Keratinocyte (primary cell): ENCODE measurements at regions not wholly inside any gene's neighbourhood (a gene's known extent, or its start where the extent isn't known, plus 50 kb on each side); places are given as distances from the start of the nearest gene placed in this dataset.

Experiments used
- DNase-seq: peaks from one replicate; pipeline ENCODE4 v3.0.0-alpha.2; 2011; ENCODE audit warnings: low read depth, missing footprints, low spot score
- FAIRE-seq: peaks from 2 replicates; lab custom pipeline; 2011; peaks lifted over from hg19 to GRCh38; lab: Jason Lieb, UNC
- H2AFZ ChIP-seq: 2 replicates; pipeline ENCODE4 v1.6.0; 2012; ENCODE audit warnings: low read length, control low read depth, inconsistent platforms; ENCODE audit not compliant: control insufficient read depth
- H3K27ac ChIP-seq: 2 replicates; pipeline ENCODE4 v1.5.1; 2011; ENCODE audit warnings: low read length; ENCODE audit not compliant: control insufficient read depth, insufficient read depth
- H3K27me3 ChIP-seq: 3 replicates; pipeline ENCODE4 v1.6.0; 2011; ENCODE audit warnings: low read length; ENCODE audit not compliant: control insufficient read depth, insufficient read depth; ENCODE audit errors: extremely low read depth
- H3K36me3 ChIP-seq, 2 experiments: 2 replicates in 1 of 2; 3 replicates in 1 of 2; pipeline ENCODE4 v1.5.1; 2011; ENCODE audit warnings: low read length in 2 of 2, mild to moderate bottlenecking in 1 of 2; ENCODE audit not compliant: control insufficient read depth in 2 of 2, insufficient read depth in 2 of 2; ENCODE audit errors: extremely low read depth in 1 of 2
- H3K4me1 ChIP-seq: 3 replicates; pipeline ENCODE4 v1.5.1; 2011; ENCODE audit warnings: low read length; ENCODE audit not compliant: control insufficient read depth, insufficient read depth; ENCODE audit errors: extremely low read depth
- H3K4me2 ChIP-seq: 3 replicates; pipeline ENCODE4 v1.6.0; 2011; ENCODE audit warnings: low read depth, low read length; ENCODE audit not compliant: control insufficient read depth, insufficient read depth; ENCODE audit errors: extremely low read depth
- H3K4me3 ChIP-seq, 3 experiments: fragments of 200-600 bp in 1 of 3; sonication (generic) in 1 of 3; 2 replicates in 2 of 3; 3 replicates in 1 of 3; pipeline ENCODE4 v1.5.1; 2011 to 2016; ENCODE audit warnings: low read length in 3 of 3, mild to moderate bottlenecking in 3 of 3, control low read depth in 2 of 3, inconsistent platforms in 1 of 3, low read depth in 1 of 3, mixed read lengths in 1 of 3, mixed run types in 1 of 3, moderate library complexity in 1 of 3; ENCODE audit not compliant: control insufficient read depth in 2 of 3, insufficient read depth in 2 of 3; ENCODE audit errors: extremely low read depth in 1 of 3
- H3K79me2 ChIP-seq: 2 replicates; pipeline ENCODE4 v1.6.0; 2012; ENCODE audit warnings: low read length; ENCODE audit not compliant: control insufficient read depth, insufficient read depth
- H3K9ac ChIP-seq: 3 replicates; pipeline ENCODE4 v1.6.0; 2011; ENCODE audit warnings: low read length; ENCODE audit not compliant: control insufficient read depth, insufficient read depth; ENCODE audit errors: extremely low read depth
- H3K9me1 ChIP-seq: 3 replicates; pipeline ENCODE4 v1.6.0; 2011; ENCODE audit warnings: low read length; ENCODE audit not compliant: control insufficient read depth, insufficient read depth; ENCODE audit errors: extremely low read depth
- H3K9me3 ChIP-seq: 2 replicates; pipeline ENCODE4 v1.5.1; 2012; ENCODE audit warnings: low read depth, low read length; ENCODE audit not compliant: control insufficient read depth
- H4K20me1 ChIP-seq: 3 replicates; pipeline ENCODE4 v1.6.0; 2011; ENCODE audit warnings: low read length; ENCODE audit not compliant: control insufficient read depth, insufficient read depth; ENCODE audit errors: extremely low read depth
- EZH2 ChIP-seq: IDR thresholded peaks from one replicate; pipeline ENCODE4 v1.6.1; 2012; ENCODE audit warnings: inconsistent platforms, mild to moderate bottlenecking, low read length, moderate library complexity
- dilution Hi-C: fragments of 300-500 bp; cut with MboI; formaldehyde crosslinking; loops from one replicate; pipeline ENCODE4 v1.7.0; 2020; ENCODE audit warnings: low sequenced_read_pairs; ENCODE audit not compliant: extremely low pct_ligation_motif_present
- TF ChIP-seq, protein P1 (sequence below), 3 experiments: IDR thresholded peaks in 1 of 3; conservative IDR thresholded peaks in 1 of 3; optimal IDR thresholded peaks in 1 of 3; 2 replicates in 2 of 3; 3 replicates in 1 of 3; pipeline versions ENCODE3 to v1.5.1; 2011; ENCODE audit warnings: low read length in 3 of 3, mild to moderate bottlenecking in 3 of 3, moderate library complexity in 2 of 3, control low read depth in 1 of 3, inconsistent platforms in 1 of 3; ENCODE audit not compliant: insufficient read depth in 2 of 3; ENCODE audit errors: extremely low read depth in 1 of 3

DNA sequence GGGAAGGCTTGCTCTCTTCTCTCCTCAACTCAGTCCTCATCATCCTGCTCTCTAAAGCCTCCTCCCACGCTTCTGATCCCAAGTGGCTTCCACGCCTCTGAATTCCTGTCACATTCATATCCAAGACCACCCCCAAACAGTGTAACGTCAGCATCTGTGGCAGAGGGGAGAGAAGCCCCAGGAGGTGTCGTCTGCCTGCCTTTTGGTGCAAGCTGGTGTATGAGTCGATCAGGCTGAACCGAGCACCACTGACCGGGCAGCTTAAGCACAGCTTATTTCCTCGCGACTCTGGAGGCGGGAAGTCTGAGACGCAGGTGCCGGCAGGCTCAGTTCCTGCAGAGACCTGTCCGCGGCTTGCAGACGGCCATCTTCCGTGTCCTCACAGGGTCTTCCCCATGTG, 123.8 kb upstream of the RAB4A start:
- peak overlapping the region; percentile 31 for H3K4me2 ChIP-seq
- H3K27me3 ChIP-seq = peaks cover 31% of the 10 kb centered on the region
- no peaks in the 10 kb centered on the region for H4K20me1 ChIP-seq
- H3K4me1 ChIP-seq = peaks cover 2% of the 10 kb centered on the region
- DNase-seq = no peak
- no peaks in the 10 kb centered on the region for H3K79me2 ChIP-seq
- H2AFZ ChIP-seq = no peak overlapping the region
- H3K9ac ChIP-seq = no peak overlapping the region
- H3K36me3 ChIP-seq = no peaks in the 10 kb centered on the region
- FAIRE-seq = no peak
- TF ChIP-seq, protein P1, sequence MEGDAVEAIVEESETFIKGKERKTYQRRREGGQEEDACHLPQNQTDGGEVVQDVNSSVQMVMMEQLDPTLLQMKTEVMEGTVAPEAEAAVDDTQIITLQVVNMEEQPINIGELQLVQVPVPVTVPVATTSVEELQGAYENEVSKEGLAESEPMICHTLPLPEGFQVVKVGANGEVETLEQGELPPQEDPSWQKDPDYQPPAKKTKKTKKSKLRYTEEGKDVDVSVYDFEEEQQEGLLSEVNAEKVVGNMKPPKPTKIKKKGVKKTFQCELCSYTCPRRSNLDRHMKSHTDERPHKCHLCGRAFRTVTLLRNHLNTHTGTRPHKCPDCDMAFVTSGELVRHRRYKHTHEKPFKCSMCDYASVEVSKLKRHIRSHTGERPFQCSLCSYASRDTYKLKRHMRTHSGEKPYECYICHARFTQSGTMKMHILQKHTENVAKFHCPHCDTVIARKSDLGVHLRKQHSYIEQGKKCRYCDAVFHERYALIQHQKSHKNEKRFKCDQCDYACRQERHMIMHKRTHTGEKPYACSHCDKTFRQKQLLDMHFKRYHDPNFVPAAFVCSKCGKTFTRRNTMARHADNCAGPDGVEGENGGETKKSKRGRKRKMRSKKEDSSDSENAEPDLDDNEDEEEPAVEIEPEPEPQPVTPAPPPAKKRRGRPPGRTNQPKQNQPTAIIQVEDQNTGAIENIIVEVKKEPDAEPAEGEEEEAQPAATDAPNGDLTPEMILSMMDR (optimal IDR thresholded peaks at IDR 0.05 in 1 of 3, IDR thresholded peaks at IDR 0.05 in 1 of 3, conservative IDR thresholded peaks at IDR 0.05 in 1 of 3; ENCODE audit: extremely low read depth in 1 of 3, insufficient read depth in 2 of 3, low read length in 3 of 3) = no peak
- TF ChIP-seq EZH2 = peak; percentile 49
- no peak overlapping the region for H3K4me3 ChIP-seq
- dilution Hi-C loops = no loop called here
- H3K9me1 ChIP-seq = no peaks in the 10 kb centered on the region
- no peaks in the 10 kb centered on the region for H3K9me3 ChIP-seq
- no peak overlapping the region for H3K27ac ChIP-seq

DNA sequence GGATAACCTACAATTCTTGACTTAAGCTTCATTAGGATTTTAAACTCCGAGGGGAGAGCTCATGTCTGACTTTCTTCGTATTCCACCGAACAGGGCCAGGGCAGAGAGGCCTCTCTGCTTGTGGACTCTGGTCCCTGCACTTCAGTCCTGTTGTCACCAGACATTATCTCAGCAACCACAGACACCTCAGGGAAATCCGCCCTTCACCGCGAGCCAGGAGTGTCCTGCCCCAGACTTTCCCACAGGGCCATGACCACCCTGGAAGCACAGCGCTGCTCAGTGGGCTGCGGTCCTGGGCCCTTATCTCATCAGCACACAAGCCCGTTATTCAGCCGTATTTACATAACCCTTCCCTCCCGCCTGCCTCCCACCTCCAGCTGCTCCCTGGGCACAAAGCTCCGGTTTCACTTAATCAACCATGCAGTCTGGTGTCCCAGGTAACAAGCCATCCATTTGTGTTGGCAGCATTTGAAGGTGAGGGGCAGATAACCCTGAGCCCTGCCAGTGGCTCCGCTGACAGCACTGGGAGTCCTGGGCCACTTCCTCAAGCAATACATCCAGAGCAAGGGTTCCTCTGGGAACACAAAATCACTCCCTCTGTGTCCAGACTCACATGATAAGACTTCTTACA, 122.8 kb upstream of the RAB4A start:
- Histone ChIP-seq H3K27ac (no peak overlapping the region), H3K4me3 (no peak overlapping the region), H3K9me1 (no peaks in the 10 kb centered on the region), H3K4me1 (peaks cover 2% of the 10 kb centered on the region), H3K36me3 (no peaks in the 10 kb centered on the region), H3K9me3 (no peaks in the 10 kb centered on the region), H2AFZ (no peak overlapping the region), H4K20me1 (no peaks in the 10 kb centered on the region), H3K79me2 (no peaks in the 10 kb centered on the region), H3K9ac (no peak overlapping the region), H3K27me3 (peaks cover 31% of the 10 kb centered on the region), H3K4me2 (no peak overlapping the region)
- FAIRE-seq (no peak), DNase-seq (no peak)
- dilution Hi-C loops = no loop called here
- no peak for TF ChIP-seq EZH2
- TF ChIP-seq, protein P1 (optimal IDR thresholded peaks at IDR 0.05 in 1 of 3, IDR thresholded peaks at IDR 0.05 in 1 of 3, conservative IDR thresholded peaks at IDR 0.05 in 1 of 3; ENCODE audit: extremely low read depth in 1 of 3, insufficient read depth in 2 of 3, low read length in 3 of 3) = no peak
